HUDEP-2 (cell line): ENCODE measurements at regions not wholly inside any gene's neighbourhood (a gene's known extent, or its start where the extent isn't known, plus 50 kb on each side); places are given as distances from the start of the nearest gene placed in this dataset.
"Not testable (repeated sequence)": the region's sequence is repeated elsewhere in the genome, so short reads cannot be mapped to it uniquely, and the experiment has no call there.

Experiments used
- DNase-seq, 76 experiments: peaks; one replicate each; lab custom pipeline; 2025; ENCODE audit not compliant: unreplicated experiment in 76 of 76; lab: John Stamatoyannopoulos, UW

DNA sequence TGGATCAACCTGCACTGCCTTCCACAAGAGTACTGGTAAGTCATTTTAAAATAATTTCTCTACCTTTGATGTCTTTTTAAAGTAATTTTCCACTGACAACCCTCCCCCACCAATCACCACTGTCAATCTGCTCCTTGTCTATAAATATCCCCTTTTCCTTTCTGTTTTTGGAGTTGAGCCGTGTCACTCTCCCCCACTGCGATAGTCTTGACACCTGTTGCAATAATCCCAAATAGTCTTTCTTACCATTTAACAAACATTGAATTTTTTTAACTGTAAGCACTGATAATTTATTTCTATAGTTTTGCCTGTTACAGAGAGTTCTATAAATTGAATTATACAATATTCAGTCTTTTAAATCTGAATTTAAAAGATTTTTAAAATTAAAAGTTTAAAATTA, 420.9 kb downstream of the COL11A1 start:
- DNase-seq = no peak

GRCh38 chr1:102661481-102661880, 446.8 kb downstream of the COL11A1 start:
- DNase-seq = no peak

DNA sequence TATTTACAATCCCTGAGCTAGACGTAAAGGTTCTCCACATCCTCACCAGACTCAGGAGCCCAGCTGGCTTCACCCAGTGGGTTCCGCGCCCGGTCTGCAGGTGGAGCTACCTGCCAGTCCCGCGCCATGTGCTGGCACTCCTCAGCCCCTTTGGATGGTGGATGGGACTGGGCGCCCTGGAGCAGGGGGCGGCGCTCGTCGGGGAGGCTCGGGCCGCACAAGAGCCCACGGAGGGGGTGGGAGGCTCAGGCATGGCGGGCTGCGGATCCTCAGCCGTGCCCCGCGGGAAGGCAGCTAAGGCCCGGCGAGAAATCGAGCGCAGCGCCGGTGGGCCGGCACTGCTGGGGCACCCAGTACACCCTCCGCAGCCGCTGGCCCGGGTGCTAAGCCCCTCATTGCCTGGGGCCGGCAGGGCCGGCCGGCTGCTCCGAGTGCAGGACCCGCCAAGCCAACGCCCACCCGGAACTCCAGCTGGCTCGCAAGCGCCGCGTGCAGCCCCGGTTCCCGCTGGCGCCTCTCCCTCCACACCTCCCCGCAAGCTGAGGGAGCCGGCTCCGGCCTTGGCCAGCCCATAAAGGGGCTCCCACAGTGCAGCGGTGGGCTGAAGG, 448.3 kb downstream of the COL11A1 start:
- not testable (repeated sequence) for DNase-seq

DNA sequence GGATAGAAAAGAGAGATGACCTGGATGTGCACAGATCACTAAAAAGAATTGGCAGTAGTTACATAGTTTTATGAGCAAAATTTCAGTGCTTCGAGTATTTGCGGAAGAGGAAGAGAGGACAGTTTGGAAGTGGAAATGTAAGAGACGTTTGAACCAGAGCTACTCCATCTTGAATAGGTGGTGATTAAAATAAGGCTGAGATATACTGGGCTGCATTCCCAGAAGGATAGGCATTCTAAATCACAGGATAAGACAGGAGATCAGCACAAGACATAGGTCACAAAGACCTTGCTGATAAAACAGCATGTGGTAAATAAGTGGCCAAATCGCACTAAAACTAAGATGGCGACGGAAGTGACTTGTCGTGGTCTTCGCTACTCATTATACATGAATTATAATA, 453.3 kb downstream of the COL11A1 start:
- DNase-seq = no peak

DNA sequence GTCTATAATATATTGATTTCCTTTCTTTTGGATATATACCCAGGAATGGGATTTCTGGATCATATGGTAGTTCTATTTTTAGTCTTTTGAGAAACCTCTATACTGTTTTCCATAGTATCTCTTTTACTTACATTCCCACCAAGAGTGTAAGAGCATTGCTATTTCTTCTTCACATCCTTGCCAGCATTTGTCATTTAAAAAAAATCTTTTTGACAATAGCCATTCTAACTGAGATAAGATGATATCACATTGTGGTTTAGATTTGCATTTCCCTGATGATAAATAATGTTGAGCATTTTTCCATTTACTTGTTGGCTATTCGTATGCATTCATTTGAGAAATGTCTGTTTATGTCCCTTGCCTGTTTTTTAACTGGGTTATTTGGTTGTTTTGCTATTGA, 467.4 kb downstream of the COL11A1 start:
- no peak for DNase-seq

DNA sequence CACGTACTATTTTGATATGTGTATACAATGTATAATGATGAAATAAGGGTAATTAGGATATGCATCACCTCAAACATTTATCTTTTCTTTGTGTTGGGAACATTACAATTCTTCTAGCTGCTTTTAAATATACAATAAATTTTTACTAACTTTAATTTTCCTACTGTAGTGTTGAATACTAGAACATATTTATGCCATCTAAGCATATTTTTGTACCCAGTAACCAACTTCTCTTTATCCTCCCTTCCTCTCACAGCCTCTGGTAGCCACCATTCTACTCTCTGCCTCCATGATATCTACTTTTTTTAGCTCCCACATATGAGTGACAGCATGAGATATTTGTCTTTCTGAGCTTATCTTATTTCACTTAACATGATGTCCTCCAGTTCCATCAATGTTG, 468.0 kb downstream of the COL11A1 start:
- no peak for DNase-seq

DNA sequence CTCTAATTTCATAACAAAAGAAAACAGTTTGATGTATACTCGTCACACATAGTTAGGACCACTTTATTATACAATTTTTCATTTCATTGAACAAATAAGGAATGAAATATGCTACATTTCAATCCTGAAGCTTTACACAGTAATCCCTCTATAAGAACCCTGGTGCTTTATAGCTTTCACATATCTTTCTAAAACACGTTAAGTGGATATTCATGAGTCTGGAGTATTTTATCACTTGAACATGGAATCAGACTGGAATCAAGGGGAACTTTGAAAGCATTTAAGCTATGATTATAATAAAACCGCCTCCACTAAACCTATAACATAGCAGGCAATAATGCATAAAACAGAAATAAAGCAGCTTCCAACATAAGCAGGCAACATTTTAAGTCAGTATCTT, 476.6 kb downstream of the COL11A1 start:
- no peak for DNase-seq

GRCh38 chr1:102630041-102630440, 478.3 kb downstream of the COL11A1 start:
- no peak for DNase-seq

DNA sequence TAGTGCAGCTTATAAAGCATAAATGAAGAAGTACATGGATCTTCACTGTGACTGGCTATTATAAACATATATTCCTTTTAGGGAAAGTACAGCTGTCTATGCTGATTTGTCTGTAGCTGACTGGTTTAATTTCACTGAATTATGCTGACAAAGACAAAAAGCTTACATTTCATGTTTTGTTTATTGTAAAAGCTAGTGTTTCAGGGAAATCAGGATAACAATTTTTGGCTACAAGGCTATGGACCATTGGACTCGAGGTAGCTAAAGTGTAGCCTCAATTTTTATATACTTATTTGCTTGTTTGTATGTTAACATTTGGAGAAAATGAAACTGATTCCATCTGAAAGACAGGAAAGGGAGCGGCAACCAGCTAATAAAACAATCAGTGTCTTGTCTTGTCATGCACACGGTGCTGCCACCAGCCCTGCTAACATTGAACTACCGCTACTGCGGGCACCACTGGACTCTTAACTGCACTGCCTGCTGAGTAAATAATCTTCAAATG, 480.2 kb downstream of the COL11A1 start:
- no peak for DNase-seq

DNA sequence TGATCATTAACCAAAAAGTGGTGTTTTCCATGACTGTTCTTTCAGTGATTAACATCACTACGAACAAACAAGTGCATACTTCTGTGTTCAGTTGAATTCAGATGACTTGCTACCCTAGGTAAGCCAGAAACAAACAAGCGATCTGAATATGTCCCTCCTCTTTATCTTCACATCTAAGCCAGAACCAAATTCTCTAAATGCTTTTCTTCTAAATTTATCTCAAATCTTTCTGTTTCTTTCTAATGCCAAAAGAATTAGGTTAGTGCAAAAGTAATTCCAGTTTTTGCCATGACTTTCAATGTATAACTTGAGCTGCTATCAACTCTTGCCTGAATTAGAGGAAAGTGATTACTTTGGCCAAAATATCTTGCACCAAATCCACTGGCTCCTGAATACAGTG, 481.2 kb downstream of the COL11A1 start:
- DNase-seq = no peak

DNA sequence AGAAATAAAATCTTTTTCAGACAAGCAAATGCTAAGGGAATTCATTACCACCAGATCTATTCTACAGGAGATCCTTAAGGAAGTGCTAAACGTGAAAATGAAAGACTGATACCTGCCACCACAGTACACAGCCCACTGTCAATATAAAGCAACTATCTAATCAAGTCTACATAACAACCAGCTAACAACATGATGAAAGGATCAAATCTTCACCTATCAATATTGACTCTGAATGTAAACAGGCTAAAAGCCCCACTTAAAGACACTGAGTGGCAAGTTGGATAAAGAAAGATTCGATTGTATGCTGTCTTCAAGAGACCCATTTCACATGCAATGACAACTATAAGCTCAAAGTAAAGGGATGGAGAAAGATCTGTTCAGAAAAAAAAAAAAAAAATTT, 492.4 kb downstream of the COL11A1 start:
- DNase-seq = no peak

GRCh38 chr1:102595106-102595505, 513.2 kb downstream of the COL11A1 start:
- no peak for DNase-seq

- no peak for DNase-seq
Measured at GRCh38 chr1:102593276-102593675, 515.0 kb downstream of the COL11A1 start.

DNA sequence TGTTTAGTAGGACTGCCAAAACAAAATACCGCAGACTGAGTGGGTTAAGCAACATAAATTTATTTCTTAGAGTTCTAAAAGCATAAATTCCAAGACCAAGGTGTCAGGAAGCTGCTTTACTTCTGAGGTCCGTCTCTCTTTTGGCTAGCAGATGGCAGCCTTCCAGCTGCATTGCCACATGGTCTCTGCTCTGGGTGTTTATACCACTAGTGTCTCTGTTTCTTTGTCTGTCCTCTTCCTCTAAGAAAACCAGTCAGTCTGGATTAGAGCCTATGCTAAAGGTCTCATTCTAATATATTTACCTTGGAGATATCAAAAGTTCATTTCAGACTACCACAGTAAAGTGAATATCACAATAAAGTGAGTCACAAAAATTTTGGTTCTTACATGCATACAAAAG, 519.8 kb downstream of the COL11A1 start:
- no peak for DNase-seq

GRCh38 chr1:102586022-102586421, 522.3 kb downstream of the COL11A1 start:
- no peak for DNase-seq

DNA sequence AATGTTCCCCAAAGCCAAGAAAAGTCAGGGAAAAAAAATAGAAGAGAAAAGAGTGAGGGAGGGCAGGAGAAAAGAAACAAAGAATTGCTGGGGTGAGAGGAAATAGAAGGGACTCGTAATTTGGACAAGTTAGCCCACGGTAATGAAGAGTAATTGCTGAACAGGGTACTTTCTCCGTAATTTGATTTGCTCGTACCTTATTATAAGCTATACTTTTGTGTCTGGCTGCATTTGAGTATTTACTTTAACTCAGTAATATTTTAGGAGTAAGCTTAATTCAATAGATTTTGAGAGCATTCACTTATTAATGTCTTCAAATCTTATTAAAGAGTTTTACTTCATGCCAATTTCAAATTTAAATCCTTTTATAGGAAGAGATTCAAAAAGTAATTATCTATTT, 527.5 kb downstream of the COL11A1 start:
- no peak for DNase-seq

GRCh38 chr1:102578804-102579203, 529.5 kb downstream of the COL11A1 start:
- DNase-seq = no peak

GRCh38 chr1:102572637-102573036, 535.7 kb downstream of the COL11A1 start:
- DNase-seq = no peak

DNA sequence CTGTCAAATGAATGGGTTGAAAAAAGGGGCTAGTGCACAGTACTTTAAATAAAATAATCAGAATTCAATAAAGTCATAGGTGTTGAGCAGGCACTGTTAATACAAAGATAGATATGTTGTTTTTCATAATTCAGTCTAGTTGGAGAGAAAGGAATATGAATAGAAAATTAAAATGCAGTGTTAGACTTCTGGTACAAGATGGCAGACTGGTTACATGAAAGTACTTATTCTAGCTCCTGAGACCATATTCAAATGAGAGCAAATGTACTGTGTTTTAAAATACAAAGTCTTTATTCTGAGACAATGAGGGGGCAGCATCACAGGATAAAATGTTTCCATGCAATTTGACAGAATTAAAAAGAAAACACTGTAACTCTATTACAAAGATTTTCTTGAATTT, 542.1 kb downstream of the COL11A1 start:
- no peak for DNase-seq

DNA sequence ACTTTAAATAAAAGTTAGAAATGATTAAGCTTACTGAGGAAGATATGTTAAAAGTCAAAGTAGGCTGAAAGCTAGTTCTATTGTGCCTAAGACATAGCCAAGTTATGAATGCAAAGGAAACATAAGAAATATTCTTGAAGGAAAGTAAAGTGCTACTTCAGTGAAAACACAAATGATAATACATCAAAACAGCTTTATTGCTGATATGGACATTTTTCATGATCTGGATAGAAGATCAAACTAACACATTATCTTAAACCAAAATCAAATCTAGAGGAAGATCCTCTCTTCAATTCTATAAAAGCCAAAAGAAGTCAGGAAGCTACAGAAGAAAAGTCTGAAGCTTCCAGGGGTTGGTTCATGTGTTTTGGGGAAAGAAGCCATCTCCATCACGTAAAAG, 545.9 kb downstream of the COL11A1 start:
- DNase-seq = no peak

DNA sequence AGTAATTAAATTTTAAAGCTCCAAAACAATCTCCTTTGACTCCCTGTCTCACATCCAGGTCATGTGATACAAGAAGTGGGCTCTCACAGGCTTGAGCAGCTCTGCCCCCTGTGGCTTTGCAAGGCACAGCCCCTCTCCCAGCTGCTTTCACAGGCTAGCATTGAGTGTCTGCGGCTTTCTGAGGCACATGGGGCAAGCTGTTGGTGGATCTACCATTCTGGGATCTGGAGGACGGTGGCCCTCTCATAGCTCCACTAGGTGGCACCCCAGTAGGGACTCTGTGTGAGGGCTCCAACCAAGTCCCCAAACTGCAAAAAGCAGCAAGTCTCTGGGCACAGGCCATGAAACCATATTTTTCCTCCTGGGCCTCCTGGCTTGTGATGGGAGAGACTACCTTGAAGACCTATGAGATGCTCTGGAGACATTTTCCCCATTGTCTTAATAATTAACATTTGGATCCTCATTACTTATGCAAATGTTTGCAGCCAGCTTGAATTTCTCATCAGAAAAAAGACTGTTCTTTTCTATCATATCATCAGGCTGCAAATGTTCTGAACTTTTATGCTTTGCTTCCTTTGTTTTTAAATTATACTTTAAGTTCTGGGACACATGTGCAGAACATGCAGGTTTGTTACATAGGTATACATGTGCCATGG, 554.1 kb upstream of the OLFM3 start:
- peak in 3 of 76 experiments; percentile 1 to 8 (median 1) for DNase-seq

- no peak for DNase-seq
Measured at GRCh38 chr1:102546251-102546650, 549.5 kb upstream of the OLFM3 start.
